NCI-H2107 treated with DMSO at 0.1 percent for 48 hours (cell line): ENCODE measurements at regions not wholly inside any gene's neighbourhood (a gene's known extent, or its start where the extent isn't known, plus 50 kb on each side); places are given as distances from the start of the nearest gene placed in this dataset.

Experiments used
- DNase-seq: peaks from one replicate; lab custom pipeline; 2025; ENCODE audit not compliant: unreplicated experiment; lab: John Stamatoyannopoulos, UW

DNA sequence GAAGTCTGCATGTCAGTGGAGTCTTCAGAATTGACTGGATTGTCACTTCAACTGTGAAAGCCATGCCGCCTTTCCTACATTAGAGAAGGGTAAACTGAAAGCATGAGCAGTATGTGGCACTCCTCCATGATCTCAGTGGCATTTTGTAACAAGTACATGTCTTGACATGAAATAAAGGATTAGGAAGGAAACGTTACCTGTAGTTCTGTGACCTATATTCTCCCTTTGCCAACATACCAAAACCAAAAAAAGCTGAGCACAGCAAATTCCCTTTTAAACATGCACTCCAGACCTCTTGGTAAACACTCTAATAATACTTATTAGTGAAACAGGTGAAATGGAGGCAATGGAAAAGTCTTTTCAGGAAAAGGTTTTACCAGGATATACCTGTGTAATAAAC is 344.2 kb downstream of the GRIA2 start:
- DNase-seq, result no peak

GRCh38 chr4:157564218-157564617 is 343.7 kb downstream of the GRIA2 start:
- DNase-seq, result no peak

DNA sequence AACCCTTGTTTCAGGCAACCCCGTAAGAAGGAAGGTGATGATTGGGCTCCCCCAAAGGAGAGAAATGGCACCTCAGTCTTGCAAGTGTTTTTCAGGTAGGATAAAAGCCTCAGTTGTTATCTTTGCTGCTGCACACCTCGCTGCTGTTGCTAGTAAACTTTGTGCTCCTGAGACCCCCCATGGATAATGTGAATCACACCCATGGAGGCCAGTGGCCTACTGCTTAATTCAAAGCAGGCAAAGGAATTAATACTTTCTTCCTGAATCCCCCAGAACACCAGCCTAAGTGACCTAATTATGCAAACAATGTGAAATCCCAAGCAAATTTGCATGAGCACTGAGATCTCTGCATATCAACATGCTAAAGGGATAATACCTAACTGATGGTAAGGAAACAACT is 337.5 kb downstream of the GRIA2 start:
- no peak for DNase-seq

- no peak for DNase-seq
Observed at GRCh38 chr4:157550028-157550427, 329.5 kb downstream of the GRIA2 start.

DNA sequence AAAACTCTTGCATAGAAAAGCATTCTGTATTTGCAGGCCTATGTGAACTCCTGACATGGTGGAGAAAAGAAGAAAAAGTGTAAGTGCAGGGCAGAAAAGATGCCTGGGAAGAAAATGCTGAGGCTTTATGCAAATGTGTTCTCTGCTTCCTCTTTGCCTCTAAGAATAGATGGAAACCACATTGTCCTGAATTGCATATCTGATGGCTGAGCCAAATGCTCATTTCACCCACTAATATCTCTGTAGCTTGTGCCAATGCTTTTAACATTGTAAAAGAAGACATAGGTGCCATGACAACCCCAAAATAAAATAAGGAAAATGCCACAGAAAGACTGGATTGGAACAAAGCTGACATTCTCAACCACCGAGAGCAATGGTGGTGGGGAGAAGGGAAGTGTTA is 307.4 kb downstream of the GRIA2 start:
- no peak for DNase-seq

DNA sequence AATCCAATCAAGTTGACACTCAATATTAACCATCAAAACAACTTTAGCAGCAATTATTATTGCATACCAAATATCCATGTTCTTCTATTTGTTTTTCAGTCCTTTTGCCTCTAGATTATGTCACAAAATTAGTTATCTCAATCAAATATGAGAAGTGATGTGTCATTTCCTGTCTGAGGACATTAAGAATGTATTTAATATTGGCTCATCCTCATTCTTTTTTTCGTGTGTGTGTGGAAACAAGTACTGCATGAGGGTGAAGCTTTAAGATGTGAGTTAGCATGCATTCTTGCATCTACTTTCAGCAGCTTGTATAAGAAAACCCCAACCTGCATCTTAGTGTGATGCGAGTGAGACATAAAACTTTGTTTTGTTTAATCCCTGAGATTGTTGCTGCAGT is 301.4 kb downstream of the GRIA2 start:
- no peak for DNase-seq

DNA sequence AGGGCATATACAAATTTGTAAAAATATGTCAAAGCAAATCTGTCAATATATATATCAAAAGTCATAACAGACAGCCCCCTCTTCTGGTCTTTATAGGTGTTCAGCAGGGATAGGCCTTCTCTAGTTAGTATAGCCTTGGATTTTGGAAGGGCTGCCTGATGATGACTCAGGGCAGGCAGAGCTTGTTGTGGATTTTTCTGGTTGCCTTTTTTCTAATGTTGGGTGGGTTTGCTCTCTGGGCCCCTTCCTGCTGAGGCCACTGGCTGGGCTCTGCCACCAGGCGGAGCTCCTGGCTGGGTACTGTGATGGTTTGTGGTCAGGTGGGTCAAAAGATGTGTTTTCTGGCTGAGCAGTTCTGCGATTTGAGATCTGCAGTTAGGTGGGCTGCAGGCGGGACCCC is 294.2 kb downstream of the GRIA2 start:
- no peak for DNase-seq

DNA sequence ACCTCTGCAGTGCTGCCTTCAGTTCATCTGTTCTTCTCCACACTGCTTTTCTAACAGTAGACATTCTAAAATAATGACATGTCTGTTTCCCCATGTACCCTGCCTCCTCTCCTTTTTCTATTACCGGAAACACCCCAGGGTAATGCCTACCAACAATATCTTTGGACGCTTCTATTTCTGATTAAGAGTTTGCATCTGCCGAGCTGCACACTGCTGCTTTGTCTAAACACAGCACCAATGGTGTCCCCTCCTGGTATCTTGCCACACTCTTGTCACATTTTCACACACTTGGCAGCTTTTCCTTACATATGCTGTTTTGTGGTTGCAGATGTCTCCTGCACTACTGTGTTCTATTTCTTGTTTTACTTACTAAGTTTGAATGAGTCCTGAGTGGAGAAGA is 288.8 kb downstream of the GRIA2 start:
- DNase-seq, result no peak

GRCh38 chr4:157502656-157503055 is 282.1 kb downstream of the GRIA2 start:
- no peak for DNase-seq

DNA sequence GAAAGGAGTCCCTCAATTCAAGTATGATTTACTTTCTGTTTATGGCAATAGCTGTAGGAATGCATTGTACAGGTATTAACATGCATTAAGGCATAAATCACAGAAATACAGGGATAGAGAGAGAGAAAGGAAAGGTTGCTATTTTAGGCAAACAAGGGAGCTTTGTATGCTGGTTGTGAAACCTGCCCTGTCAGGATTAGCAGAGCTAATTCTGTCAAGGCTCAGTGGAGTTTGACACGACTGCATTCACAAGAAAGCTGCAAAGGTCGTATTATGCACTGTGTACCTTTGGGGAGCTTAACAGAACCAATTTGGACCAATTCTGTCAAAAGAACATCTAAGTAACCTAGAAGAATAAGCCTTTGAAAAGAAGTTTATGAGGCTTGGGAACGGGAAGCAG is 239.3 kb downstream of the GRIA2 start:
- DNase-seq, result no peak

DNA sequence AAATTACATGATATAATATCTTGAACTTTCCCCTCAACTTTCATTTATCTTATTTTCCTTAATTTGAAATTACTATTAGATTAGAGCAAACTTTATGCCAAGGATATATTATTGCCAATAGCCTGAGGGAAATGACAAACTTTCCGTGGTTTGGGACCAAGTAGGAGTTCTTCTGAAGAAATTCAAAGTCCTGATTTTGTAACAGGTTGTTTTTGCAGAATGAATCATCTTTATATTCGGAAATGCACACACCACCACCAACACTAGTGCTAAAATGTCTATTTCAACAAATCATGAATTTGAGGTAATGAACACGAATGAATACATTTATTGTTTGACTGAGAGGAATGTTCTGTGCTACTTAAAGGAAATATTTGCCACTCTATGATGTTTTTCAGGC is 226.7 kb downstream of the GRIA2 start:
- no peak for DNase-seq

GRCh38 chr4:157444014-157444413 is 223.5 kb downstream of the GRIA2 start:
- DNase-seq, result no peak

- no peak for DNase-seq
Observed at GRCh38 chr4:157443537-157443936, 223.0 kb downstream of the GRIA2 start.

DNA sequence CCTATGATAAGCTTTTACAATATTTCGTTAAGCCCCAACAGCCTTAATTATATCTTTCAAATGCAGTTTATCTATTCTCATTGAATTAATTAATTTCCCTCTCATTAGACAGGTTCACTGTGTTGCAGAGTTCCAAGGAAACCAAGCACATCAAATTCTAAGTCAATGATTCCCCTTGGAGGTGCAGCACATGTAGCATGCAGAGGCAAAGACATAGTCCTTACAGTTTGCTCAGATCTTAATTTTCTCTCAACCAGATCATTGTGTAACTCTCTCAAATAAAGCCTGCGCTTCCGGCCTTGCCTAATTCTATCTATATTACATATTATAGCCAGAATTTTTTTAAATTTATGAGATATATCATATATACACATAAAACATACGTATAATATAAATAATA is 205.4 kb downstream of the GRIA2 start:
- DNase-seq, result no peak

GRCh38 chr4:157423526-157424020 is 203.0 kb downstream of the GRIA2 start:
- DNase-seq, result no peak

- no peak for DNase-seq
Observed at GRCh38 chr4:157421365-157421764, 200.8 kb downstream of the GRIA2 start.
